22Rv1 (cell line): ENCODE measurements at regions not wholly inside any gene's neighbourhood (a gene's known extent, or its start where the extent isn't known, plus 50 kb on each side); places are given as distances from the start of the nearest gene placed in this dataset.

Source experiments
- H3K27ac ChIP-seq: fragments of 450-650 bp; 2 replicates; pipeline ENCODE4 v1.5.1; 2017
- ZFX ChIP-seq: fragments of 450-650 bp; IDR thresholded peaks from 2 replicates; pipeline ENCODE4 v1.6.1; 2017; ENCODE audit warnings: antibody characterized with exemption, borderline replicate concordance
- TF ChIP-seq, protein P1 (sequence below): fragments of 450-650 bp; IDR thresholded peaks from 2 replicates; pipeline ENCODE4 v1.5.1; 2017; ENCODE audit warnings: mild to moderate bottlenecking

DNA sequence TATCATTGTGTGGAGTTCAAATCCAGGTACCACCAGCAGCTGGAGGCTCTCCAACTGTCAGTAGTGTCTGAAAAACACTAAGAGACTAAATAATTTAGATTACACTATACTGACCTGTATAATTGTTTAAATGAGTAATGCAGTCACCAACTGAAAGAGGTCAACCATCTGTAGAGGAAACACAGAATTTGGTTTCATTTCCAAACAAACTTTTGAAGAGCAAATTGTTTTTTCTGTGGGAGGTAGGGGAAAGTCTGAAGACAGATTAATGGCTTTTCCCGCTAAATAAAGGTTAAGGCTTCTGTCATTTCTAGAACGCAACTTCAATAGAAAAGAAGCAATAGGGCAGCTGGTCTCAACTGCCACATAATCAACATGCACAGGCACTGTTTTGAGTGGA lies 462.6 kb downstream of the PRKD1 start:
- TF ChIP-seq ZFX = no peak
- TF ChIP-seq, protein P1, sequence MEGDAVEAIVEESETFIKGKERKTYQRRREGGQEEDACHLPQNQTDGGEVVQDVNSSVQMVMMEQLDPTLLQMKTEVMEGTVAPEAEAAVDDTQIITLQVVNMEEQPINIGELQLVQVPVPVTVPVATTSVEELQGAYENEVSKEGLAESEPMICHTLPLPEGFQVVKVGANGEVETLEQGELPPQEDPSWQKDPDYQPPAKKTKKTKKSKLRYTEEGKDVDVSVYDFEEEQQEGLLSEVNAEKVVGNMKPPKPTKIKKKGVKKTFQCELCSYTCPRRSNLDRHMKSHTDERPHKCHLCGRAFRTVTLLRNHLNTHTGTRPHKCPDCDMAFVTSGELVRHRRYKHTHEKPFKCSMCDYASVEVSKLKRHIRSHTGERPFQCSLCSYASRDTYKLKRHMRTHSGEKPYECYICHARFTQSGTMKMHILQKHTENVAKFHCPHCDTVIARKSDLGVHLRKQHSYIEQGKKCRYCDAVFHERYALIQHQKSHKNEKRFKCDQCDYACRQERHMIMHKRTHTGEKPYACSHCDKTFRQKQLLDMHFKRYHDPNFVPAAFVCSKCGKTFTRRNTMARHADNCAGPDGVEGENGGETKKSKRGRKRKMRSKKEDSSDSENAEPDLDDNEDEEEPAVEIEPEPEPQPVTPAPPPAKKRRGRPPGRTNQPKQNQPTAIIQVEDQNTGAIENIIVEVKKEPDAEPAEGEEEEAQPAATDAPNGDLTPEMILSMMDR = no peak
- H3K27ac ChIP-seq = no peak overlapping the region

DNA sequence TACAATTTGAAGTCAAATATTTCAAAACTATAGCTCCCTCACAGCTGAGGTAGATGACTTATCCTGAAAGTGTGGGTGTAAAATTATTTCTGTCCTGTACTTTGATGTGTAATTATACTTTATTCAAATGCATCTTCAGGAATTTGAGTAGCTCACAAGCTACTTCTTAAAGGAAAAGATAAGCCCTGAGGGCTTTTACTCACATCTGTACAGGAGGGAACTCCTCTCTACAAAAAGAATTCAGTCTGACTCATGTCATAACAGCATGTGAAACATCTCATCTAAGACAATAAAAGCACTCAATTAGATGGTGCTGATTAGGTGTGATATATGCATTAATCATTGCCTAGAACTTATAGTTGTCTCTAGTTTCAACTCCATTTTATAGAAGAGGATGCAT lies 452.0 kb downstream of the PRKD1 start:
- no peak overlapping the region for H3K27ac ChIP-seq
- TF ChIP-seq ZFX = no peak
- TF ChIP-seq, protein P1 = no peak

DNA sequence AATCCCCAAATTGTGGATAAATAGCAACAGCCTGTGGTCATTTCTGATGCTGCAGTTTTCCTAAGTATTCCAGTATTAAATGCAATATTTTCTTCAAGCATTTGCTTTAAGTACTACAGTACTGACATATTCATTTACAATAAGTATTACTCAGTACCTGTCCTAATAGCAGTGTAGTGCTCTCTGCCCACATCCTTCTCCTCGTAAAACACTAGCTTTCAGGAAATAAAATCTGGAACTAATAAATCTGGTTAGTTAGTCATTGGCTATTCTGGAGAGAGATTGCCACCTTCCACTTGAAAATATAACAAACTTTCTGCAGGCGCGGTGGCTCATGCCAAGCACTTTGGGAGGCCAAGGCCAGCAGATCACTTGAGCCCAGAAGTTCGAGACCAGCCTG lies 441.5 kb downstream of the PRKD1 start:
- TF ChIP-seq, protein P1 = no peak
- no peak for TF ChIP-seq ZFX
- H3K27ac ChIP-seq = no peak overlapping the region

DNA sequence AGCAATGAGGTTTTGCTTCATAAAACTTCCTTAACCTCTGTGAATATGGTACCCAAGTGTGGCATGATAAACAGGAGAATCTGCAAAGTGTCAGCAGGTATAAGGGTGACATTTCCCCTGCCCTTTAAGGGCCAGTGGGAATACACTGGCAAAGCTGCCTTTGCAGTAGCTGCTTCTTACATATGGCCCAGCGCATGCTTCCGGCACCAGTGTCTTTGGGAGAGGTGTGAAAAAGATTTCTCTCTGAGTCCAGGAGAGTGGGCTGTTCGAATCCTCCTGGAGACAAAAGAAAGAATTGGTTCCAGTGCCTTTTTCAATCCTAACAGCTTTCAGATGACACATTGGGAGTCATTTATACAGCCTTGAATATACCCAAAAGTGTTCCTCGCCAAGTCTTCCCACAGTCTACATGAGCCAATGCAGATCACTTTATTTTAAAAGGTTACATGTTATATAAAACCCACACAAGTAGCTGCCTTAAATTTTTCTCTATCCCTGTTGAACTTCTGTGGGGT lies 437.7 kb downstream of the PRKD1 start:
- TF ChIP-seq ZFX = no peak
- TF ChIP-seq, protein P1 = no peak
- no peak overlapping the region for H3K27ac ChIP-seq

DNA sequence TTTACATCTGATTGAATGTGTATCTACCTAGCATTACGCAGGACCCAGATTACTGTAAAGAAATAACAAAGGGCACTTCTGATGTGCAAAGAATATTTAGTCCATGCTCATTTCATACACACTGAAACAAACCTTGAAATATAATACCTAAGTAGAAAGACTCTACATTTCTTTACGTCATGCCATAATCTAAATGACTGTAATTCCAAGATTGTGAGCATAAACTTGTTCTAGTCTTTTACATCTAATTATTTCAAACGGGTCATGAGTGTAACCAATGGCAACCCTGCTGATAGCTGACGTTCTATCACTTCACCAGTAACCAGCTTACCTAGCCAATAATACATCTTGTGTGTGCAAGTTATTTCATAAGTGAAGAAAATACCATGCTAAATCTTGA lies 433.8 kb downstream of the PRKD1 start:
- no peak for TF ChIP-seq ZFX
- TF ChIP-seq, protein P1 = no peak
- no peak overlapping the region for H3K27ac ChIP-seq

DNA sequence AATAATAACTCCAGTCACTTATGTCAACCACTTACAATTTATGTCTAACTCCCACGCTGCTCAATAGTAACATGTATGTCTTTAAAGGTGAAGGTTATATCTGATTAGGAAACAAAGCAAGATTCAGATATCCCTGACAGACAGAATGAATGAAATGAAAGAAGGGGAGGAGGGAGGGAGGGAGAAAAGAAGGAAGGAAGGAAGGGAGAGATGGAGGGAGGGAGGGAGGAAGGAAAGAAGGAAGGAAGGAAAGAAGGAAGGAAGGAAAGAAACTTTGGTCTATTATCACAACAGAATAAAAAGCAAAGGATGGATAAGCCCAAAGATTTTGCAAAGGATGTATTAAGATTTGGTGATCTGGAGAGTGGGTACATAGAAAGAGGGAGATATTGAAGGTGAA lies 433.3 kb downstream of the PRKD1 start:
- H3K27ac ChIP-seq = no peak overlapping the region
- no peak for TF ChIP-seq ZFX
- TF ChIP-seq, protein P1 = no peak

DNA sequence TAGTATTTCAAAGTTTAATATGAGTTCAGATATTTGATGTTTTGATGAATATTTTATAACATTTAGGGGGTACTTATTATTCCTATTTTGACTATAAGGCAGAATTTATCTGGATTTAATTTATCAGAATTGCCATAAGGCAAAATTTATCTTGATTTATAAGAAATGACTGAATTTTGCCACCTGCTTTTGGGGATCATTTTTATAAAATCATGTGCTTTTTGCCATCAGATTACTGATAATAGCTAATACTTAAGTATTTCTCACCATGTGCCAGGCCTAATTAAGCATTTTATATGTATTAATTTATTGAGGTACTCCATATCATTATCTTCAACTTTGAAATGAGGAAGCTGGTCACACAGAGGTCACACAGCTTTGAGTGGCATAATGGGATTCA lies 423.7 kb downstream of the PRKD1 start:
- no peak overlapping the region for H3K27ac ChIP-seq
- TF ChIP-seq ZFX = no peak
- TF ChIP-seq, protein P1 = no peak
